ENCODE measurements at regions not wholly inside any gene's neighbourhood (a gene's known extent, or its start where the extent isn't known, plus 50 kb on each side); places are given as distances from the start of the nearest gene placed in this dataset.

GRCh38 chr5:117379521-117379920 is 804.9 kb upstream of the SEMA6A start:
- Histone ChIP-seq H3K4me3 (no peak overlapping the region), H3K4me1 (replicated peaks; ENCODE audit: insufficient read depth) (no peaks in the 10 kb centered on the region), H3K9me2 (ENCODE audit: insufficient read depth) (no peaks in the 10 kb centered on the region), H3K36me3 (ENCODE audit: low read depth) (no peaks in the 10 kb centered on the region), H3K27ac (no peak overlapping the region), H4K20me1 (ENCODE audit: insufficient read depth) (no peaks in the 10 kb centered on the region), H3K79me2 (ENCODE audit: low read depth) (no peaks in the 10 kb centered on the region), H3K9me3 (ENCODE audit: insufficient read depth, low read depth) (no peaks in the 10 kb centered on the region), H3K4me2 (no peak overlapping the region), H3F3A (ENCODE audit: insufficient read depth, low read depth) (no peaks in the 10 kb centered on the region), H3K27me3 (ENCODE audit: insufficient read depth, low read depth) (no peaks in the 10 kb centered on the region), H2AFZ (no peak overlapping the region)
- DNase-seq = no peak
- CTCF ChIA-PET = no interaction called here
- POLR2A ChIA-PET (ENCODE audit: unreplicated experiment) = no interaction called here
- intact Hi-C loops (cut with micrococcal nuclease; ENCODE audit: unreplicated experiment) = no loop called here
- TF ChIP-seq EZH2 (IDR thresholded peaks at IDR 0.05; ENCODE audit: low read depth) = no peak
- no peak for TF ChIP-seq CTCF (conservative IDR thresholded peaks at IDR 0.05)
- no TSS peak for BruUV-seq (replicated peaks)

GRCh38 chr5:117376748-117377147 is 802.1 kb upstream of the SEMA6A start:
- H3K4me3 ChIP-seq = no peak overlapping the region
- H3K9me2 ChIP-seq (ENCODE audit: insufficient read depth) = no peaks in the 10 kb centered on the region
- H3F3A ChIP-seq (ENCODE audit: insufficient read depth, low read depth) = no peaks in the 10 kb centered on the region
- POLR2A ChIA-PET (ENCODE audit: unreplicated experiment) = no interaction called here
- BruUV-seq (replicated peaks) = no TSS peak
- no peak overlapping the region for H3K27ac ChIP-seq
- TF ChIP-seq EZH2 (IDR thresholded peaks at IDR 0.05; ENCODE audit: low read depth) (no peak), CTCF (conservative IDR thresholded peaks at IDR 0.05) (no peak)
- CTCF ChIA-PET = no interaction called here
- H3K79me2 ChIP-seq (ENCODE audit: low read depth) = no peaks in the 10 kb centered on the region
- no peaks in the 10 kb centered on the region for H3K4me1 ChIP-seq (replicated peaks; ENCODE audit: insufficient read depth)
- H4K20me1 ChIP-seq (ENCODE audit: insufficient read depth) = no peaks in the 10 kb centered on the region
- H3K36me3 ChIP-seq (ENCODE audit: low read depth) = no peaks in the 10 kb centered on the region
- H3K9me3 ChIP-seq (ENCODE audit: insufficient read depth, low read depth) = no peaks in the 10 kb centered on the region
- H3K27me3 ChIP-seq (ENCODE audit: insufficient read depth, low read depth) = no peaks in the 10 kb centered on the region
- H3K4me2 ChIP-seq = no peak overlapping the region
- no peak for DNase-seq
- intact Hi-C loops (cut with micrococcal nuclease; ENCODE audit: unreplicated experiment) = no loop called here
- no peak overlapping the region for H2AFZ ChIP-seq

GRCh38 chr5:117359895-117360294 is 785.3 kb upstream of the SEMA6A start:
- Histone ChIP-seq H3K36me3 (ENCODE audit: low read depth) (no peaks in the 10 kb centered on the region), H3K4me1 (replicated peaks; ENCODE audit: insufficient read depth) (no peaks in the 10 kb centered on the region), H3F3A (ENCODE audit: insufficient read depth, low read depth) (no peaks in the 10 kb centered on the region), H3K27ac (no peak overlapping the region), H2AFZ (no peak overlapping the region), H4K20me1 (ENCODE audit: insufficient read depth) (no peaks in the 10 kb centered on the region), H3K9me2 (ENCODE audit: insufficient read depth) (no peaks in the 10 kb centered on the region), H3K4me2 (no peak overlapping the region), H3K79me2 (ENCODE audit: low read depth) (no peaks in the 10 kb centered on the region), H3K9me3 (ENCODE audit: insufficient read depth, low read depth) (no peaks in the 10 kb centered on the region), H3K27me3 (ENCODE audit: insufficient read depth, low read depth) (no peaks in the 10 kb centered on the region), H3K4me3 (no peak overlapping the region)
- intact Hi-C loops (cut with micrococcal nuclease; ENCODE audit: unreplicated experiment) = no loop called here
- DNase-seq = no peak
- no peak for TF ChIP-seq CTCF (conservative IDR thresholded peaks at IDR 0.05)
- no peak for TF ChIP-seq EZH2 (IDR thresholded peaks at IDR 0.05; ENCODE audit: low read depth)
- BruUV-seq (replicated peaks) = no TSS peak
- ChIA-PET POLR2A (ENCODE audit: unreplicated experiment) (no interaction called here), CTCF (no interaction called here)
